NCI-H146 treated with DMSO at 0.1 percent for 48 hours (cell line): ENCODE measurements at regions not wholly inside any gene's neighbourhood (a gene's known extent, or its start where the extent isn't known, plus 50 kb on each side); places are given as distances from the start of the nearest gene placed in this dataset.

Source experiments
- DNase-seq: peaks from one replicate; lab custom pipeline; 2025; ENCODE audit not compliant: unreplicated experiment; lab: John Stamatoyannopoulos, UW

- no peak for DNase-seq
Measured at GRCh38 chr6:169937389-169938261, 186.2 kb downstream of the ERMARD start.

DNA sequence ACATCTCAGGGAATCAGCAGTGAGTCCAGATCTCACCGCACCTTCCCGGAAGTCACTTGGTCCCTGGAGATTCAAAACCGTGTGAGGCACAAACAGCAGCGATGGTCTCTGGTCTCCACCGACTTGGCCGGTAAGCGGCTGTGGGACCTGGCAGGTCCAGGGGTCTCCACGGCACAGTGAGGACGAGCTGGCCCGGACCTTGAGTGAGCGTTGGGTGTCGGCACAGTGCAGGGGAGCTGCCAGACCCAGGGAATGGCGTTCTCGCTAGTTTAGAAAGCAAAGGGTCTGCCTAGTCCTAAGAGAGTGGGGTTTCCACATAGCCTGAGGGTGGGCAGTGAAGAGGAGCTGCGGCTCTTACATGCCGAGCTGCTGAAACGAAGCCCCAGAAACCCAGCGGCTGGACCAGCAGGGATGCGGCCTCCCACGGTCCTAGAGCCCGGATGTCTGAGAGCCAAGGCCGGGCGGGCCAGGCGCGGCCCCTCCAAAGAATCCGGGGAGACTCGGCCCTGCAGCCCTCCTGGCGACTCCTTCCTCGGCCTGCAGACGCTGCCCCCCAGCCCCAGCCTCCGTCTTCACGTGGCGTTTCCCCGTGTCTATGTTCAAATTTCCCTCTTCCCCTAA, 185.0 kb downstream of the ERMARD start:
- no peak for DNase-seq

DNA sequence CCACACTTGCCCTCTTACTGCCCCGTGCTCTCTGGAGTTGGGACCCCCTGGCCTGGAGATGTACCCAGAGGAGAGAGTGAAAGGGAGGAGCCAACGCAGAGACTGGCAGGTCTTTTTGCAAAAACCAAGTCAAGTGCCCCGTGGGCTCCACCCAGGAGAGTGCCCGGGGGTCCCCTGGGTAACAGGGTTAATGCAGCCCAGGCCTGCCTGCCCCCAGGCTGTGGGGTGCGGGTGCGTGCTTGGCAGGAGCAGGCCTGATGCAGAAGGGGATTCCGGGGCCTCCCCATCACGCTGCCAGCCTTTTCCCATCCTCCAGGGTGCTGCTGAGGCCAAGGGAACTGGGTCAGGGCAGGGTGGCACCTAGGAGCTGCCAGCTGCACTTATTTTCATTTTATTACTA, 184.4 kb downstream of the ERMARD start:
- DNase-seq, result no peak

DNA sequence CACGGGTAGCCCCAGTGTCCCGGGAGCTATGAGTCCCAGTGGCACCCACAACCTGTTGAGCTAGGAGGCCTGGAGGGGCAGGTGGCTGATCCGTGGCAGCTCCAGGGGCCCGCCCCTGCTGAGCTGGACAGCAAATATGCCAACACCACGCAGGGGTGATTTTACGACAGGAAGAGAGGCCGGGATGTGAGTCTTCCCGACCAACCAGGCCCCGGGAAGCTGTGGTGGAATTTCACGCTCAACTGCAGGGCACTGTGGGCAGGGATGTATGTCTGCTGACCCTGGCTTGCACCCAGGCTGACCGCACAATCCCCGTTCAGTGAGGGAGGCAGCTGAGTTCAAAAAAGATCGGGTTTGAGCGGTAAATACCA, 183.9 kb downstream of the ERMARD start:
- DNase-seq, result no peak

- DNase-seq, result no peak
Measured at GRCh38 chr6:169934699-169935347, 183.4 kb downstream of the ERMARD start.

GRCh38 chr6:169933839-169934698, 182.6 kb downstream of the ERMARD start:
- no peak for DNase-seq

- DNase-seq, result no peak
Measured at GRCh38 chr6:169933251-169933821, 181.9 kb downstream of the ERMARD start.

- DNase-seq, result no peak
Measured at GRCh38 chr6:169932491-169932890, 181.1 kb downstream of the ERMARD start.

DNA sequence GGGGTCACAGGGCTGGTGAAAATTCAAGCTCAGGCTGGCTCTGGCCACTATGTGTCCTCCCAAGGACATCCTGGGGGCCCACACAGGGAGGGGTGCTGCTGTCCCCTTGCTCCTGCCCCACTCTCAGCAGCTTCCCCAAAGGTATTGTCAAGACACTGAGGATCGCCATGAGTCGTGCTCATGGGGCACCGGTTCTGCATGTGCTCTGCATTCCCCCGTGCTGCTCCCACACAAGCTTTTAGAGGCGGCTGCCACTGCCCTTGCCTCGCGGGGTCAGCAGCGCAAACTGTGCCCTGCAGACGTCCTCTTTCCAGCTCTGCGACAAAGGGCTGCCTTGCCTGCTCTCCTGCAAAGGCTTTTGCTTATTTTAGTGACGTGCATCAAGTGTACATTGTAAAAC, 179.8 kb downstream of the ERMARD start:
- DNase-seq, result peak; percentile 69

GRCh38 chr6:169930799-169931198, 179.4 kb downstream of the ERMARD start:
- peak; percentile 43 for DNase-seq

DNA sequence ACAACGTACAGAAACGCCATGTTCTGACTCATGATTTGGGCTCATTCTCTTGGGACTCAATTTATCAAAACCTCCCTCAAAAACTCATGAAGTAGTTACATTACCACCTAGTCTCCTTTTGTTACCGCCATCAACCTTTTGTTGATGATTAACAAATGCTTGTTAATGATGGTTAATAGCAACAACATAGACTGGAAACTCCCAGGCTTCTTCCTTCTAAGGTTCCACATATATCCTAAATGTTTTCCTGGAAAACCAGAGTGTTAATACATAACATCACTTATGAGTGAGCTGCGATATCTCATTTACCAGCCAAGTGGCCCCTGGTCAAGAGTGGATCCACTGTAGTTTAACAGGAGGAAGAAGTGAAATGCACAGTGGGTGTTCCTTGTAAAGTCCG, 176.3 kb downstream of the ERMARD start:
- DNase-seq, result no peak

- no peak for DNase-seq
Measured at GRCh38 chr6:169926617-169927417, 175.4 kb downstream of the ERMARD start.

GRCh38 chr6:169923468-169924464, 172.3 kb downstream of the ERMARD start:
- DNase-seq, result no peak

- no peak for DNase-seq
Measured at GRCh38 chr6:169921853-169922824, 170.7 kb downstream of the ERMARD start.

- DNase-seq, result no peak
Measured at GRCh38 chr6:169921217-169921616, 169.8 kb downstream of the ERMARD start.

DNA sequence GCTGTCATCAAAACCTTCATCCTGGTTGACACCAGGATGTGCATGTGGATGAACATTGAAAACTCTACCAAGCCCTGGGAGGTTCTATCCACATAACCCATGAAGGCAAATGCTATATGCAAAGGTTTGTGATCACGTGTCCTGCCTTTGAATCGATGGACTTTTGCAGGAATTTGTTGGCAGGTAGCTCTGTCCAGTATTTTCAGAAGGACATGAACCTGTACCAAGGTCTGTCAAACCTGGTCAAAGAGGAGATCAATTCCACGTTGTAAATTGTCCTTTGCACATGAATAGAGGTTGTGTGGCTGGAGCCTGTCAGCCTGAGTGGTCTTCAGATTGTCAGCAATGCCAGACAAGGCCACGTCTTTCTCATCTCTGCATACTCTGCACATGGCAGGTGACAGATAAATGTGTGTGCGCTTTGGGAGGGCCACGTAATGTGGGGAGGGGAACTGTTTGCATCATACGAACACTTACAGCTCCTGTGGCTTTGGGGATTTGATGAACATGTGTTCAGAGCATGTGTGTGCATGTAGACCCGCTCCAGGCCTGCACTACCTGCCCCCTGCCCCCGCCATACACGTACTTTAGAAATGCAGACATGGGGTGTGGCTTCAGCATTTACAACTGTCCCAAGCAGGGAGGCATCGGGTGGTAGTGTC, 169.1 kb downstream of the ERMARD start:
- no peak for DNase-seq

DNA sequence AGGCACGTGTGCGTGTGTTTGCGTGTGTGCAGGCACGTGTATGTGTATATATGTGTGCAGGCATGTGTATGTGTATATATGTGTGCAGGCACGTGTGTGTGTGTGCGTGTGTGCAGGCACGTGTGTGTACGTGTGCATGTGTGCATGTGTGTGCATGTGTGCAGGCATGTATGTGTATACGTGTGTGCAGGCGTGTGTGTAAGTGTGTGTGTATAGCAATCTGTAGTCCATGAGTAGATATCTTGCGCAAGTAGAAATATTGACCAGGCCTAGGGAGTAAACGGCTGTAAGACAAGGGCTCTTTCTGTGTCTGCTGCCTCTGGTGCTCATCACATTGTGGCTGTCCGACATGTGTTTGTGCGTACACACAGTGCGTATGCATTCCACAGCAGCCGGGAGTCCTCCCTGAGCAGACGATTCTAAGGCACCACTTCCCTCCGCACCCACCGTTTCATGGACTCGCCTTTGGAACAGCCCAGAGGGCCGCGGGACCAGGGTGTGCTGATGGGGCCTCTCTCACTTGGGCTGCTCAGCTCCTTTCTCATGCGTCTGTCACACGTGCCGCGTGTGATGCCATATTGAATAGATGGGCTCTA, 167.6 kb downstream of the ERMARD start:
- DNase-seq, result no peak
